GM18507 (cell line): ENCODE measurements at regions not wholly inside any gene's neighbourhood (a gene's known extent, or its start where the extent isn't known, plus 50 kb on each side); places are given as distances from the start of the nearest gene placed in this dataset.
"Not testable (repeated sequence)": the region's sequence is repeated elsewhere in the genome, so short reads cannot be mapped to it uniquely, and the experiment has no call there.

Source experiments
- DNase-seq: peaks from one replicate; pipeline ENCODE4 v3.0.0; 2011; ENCODE audit warnings: low read depth; ENCODE audit not compliant: insufficient read length; ENCODE audit errors: extremely low spot score
- FAIRE-seq: peaks from 2 replicates; lab custom pipeline; 2011; peaks lifted over from hg19 to GRCh38; lab: Jason Lieb, UNC

DNA sequence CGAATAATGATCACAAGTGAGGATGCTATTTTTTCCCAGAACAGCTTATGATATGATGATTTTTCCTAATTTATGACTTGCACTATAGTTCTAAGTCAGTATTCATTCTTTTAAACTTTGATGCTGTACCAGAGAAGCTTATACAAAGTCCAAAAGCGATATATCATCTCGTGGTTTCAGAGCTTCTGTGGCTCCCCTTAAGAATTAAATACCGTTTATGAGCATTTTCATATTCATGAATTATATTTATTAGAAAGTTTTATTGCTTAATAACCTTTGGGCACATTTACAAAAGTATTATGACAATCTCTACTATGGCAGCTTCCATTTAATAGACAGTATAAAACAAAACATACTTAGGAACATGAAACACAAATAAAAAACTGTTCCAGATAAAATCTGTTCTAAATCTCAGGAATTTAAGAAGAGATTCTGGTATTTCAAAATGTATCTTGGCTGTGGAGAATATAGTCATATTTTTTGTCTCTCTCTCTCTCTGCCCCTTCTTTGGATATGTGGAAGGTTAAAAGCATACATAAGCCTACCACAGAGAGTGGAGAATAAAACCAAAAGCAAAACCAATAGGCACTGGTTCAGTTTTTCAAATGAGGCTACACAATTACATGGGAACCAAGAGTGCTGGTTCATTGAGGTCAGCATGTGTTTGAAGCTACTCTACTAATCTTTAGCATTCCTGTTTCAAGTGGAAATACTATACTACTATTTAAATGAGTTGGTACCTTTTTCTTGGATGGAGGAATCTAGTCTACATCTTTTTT, 884.5 kb upstream of the GJE1 start:
- DNase-seq (no peak), FAIRE-seq (no peak)

- DNase-seq, result no peak
- FAIRE-seq, result no peak
Measured at GRCh38 chr6:141244366-141244765, 888.4 kb upstream of the GJE1 start.

GRCh38 chr6:141242957-141243356, 889.8 kb upstream of the GJE1 start:
- FAIRE-seq (no peak), DNase-seq (no peak)

- FAIRE-seq (no peak), DNase-seq (no peak)
Measured at GRCh38 chr6:141229296-141229695, 903.4 kb upstream of the GJE1 start.

DNA sequence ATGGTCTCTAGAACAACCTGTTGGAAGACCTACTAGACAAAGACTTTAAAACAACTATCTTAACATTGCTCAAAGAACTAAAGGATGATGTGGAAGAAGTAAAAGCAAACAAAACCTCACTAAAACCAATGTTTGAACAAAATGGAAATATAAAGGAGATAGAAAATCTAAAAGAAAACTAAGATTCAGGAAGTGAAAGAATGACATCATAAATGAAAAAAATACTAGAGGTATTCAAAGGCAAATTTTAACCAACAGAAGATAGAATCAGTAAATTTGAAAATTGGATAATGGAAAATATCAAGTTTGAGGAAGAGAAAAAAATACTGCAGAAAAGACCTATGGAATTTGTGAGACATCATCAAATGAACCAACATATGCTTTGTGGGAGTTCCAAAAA, 914.1 kb upstream of the GJE1 start:
- FAIRE-seq (no peak), DNase-seq (no peak)

DNA sequence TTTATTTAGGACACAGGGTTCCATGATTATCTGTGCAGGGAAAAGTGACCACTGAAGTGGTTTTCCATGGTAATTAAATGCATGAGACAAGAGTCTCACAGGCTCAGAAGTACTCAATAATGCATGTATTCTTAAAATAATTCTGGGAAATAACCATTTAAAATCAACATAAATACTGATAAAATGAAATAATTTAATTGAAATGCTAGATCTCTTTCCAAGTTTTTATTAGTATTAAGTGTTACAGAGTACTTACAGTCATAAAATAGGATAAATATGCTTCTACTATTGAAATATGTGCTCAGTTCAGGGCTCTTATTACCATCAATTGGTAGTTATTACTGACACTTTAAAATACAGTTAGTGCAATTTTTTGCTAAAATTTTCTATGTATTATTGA, 916.0 kb upstream of the GJE1 start:
- DNase-seq (no peak), FAIRE-seq (no peak)

GRCh38 chr6:141212296-141212695, 920.4 kb upstream of the GJE1 start:
- no peak for FAIRE-seq
- DNase-seq, result no peak

DNA sequence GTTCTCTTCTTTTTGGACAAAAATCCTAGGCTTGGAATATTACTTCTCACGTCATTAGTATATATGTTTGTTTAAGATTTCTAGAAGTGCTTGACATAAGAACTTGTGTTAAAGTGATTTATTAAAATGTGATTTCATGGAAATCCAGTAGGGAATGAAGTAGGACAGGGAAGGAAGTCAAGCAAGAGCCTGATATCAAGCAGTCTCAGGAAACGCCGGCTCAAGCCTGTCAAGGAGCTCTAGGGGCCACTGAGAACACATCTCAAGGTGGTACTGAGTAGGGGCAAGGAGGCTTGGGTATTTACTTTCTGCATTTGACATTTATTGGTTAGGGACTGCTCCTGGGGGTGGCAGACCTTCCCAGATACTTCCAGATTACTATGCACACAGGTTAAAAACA, 920.9 kb upstream of the GJE1 start:
- FAIRE-seq (no peak), DNase-seq (no peak)

DNA sequence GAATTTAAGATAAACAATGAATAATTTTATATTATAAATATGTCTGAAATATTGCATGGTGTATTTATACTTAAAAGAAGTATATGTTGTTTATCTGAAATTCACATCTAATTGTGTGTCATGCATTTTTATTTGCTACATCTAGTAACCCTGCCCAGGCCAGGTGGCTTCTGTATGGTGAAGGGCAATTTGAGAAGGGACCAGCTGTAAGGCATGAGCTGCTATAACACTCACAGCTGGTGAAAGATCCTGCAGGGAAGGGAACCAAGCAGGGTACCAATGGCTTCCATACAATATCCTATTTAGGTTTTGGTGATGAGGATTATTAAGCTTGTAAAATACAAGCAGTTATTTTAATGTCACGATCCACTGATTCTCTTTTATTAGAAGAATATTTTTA, 921.8 kb upstream of the GJE1 start:
- no peak for FAIRE-seq
- DNase-seq, result no peak

- FAIRE-seq (no peak), DNase-seq (no peak)
Measured at GRCh38 chr6:141209890-141210289, 922.8 kb upstream of the GJE1 start.

- DNase-seq, result no peak
- FAIRE-seq, result no peak
Measured at GRCh38 chr6:141208101-141208500, 924.6 kb upstream of the GJE1 start.

GRCh38 chr6:141203902-141204575, 928.7 kb upstream of the GJE1 start:
- FAIRE-seq (no peak), DNase-seq (no peak)

- DNase-seq (no peak), FAIRE-seq (no peak)
Measured at GRCh38 chr6:141202626-141203025, 930.1 kb upstream of the GJE1 start.

- FAIRE-seq, result no peak
- DNase-seq, result no peak
Measured at GRCh38 chr6:141199074-141199473, 933.7 kb upstream of the GJE1 start.

DNA sequence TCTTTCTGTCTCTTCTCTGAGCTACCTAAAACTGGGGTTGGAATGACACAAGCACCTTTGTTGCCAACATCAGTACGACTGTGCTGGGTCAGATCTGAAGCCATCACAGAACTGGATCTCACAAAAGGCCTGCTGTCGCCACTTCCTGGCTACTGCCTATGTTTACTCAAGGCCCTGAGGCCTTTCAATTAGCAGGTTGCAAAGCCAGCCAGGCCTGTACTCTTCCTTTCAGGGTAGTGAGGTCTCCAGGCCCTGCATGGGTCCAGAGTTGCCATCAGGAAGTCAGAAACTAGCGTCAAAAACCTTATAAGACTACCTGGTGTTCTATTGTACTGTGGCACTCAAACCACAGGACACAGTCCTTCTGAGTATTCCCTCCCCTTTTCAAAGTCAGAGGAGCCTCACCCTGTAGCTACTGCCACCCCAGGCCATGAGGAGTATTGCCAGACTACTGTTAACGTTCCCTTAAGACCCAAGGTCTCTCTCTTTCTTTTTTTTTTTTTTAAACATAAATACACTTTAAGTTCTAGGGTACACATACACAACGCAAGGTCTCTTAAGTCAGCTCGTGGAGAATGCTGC, 937.4 kb upstream of the GJE1 start:
- no peak for FAIRE-seq

DNA sequence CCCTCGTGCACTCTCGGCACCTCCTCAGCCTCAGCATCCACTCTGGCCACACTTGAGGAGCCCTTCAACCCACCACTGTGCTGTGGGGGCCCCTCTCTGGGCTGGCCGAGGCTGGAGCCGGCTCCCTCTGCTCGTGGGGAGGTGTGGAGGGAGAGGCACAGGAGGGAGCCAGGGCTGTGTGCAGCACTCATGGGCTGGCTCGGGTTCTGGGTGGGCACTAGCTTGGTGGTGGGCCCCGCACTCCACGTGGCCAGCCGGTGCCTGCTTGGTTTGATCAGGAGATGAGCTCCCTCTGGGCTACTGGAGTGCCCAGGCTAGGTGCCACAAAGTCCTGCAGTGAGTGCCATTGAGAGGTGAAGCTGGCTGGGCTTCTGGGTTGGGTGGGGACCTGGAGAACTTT, 949.4 kb upstream of the GJE1 start:
- no peak for DNase-seq
- FAIRE-seq, result no peak

More for the DNA sequence above, 937.4 kb upstream of the GJE1 start:
- DNase-seq, result no peak

DNA sequence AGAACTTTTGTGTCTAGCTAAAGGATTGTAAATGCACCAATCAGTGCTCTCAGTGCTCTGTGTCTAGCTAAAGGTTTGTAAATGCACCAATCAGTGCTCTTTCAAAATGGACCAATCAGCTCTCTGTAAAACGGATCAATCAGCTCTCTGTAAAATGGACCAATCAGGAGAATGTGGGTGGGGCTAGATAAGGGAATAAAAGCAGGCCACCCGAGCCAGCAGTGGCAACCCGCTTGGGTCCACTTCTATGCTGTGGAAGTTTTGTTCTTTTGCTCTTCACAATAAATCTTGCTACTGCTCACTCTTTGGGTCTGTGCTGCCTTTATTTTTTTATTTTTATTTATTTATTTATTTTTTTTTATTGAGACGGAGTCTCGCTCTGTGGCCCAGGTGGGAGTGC, 957.3 kb upstream of the GJE1 start:
- not testable (repeated sequence) for FAIRE-seq, DNase-seq

GRCh38 chr6:141174932-141175331, 957.8 kb upstream of the GJE1 start:
- DNase-seq (no peak), FAIRE-seq (no peak)

DNA sequence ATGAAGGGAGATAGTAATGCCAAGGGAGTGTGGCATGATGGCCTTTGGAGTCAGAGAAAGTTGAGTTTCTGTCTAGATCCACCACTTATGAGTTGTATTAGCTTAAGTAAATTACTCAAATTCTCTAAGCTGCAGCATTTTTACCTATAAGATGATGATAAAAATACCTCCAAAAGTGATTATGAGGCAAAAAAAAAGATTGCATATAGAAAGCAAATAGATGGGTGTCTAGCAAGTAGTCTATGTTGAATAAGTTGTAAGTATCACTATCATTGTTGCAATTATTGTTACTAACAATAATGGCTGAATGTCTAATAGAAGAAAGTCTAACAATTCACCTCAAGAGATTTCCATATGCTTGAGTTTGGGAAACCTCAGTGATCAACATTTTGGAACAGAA, 959.2 kb upstream of the GJE1 start:
- FAIRE-seq, result no peak
- no peak for DNase-seq

GRCh38 chr6:141169419-141169818, 963.3 kb upstream of the GJE1 start:
- no peak for DNase-seq

DNA sequence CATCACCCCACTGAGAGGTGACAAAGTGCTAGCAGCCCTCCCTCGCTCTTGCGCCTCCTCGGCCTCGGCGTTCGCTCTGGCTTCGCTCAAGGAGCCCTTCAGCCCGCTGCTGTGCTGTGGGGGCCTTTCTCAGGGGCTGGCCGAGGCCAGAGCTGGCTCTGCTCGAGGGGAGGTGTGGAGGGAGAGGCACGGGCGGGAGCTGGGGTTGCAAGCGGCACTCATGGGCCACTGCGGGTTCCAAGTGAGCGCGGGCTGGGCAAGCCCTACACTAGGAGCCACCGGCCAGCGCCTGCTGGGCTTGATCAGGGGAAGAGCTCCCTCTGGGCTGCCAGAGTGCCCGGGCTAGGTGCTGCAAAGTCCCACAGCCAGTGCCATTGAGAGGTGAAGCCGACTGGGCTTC, 964.8 kb upstream of the GJE1 start:
- no peak for FAIRE-seq
- DNase-seq, result no peak

More at GRCh38 chr6:141169419-141169818, 963.3 kb upstream of the GJE1 start:
- FAIRE-seq, result no peak
